ENCODE measurements at regions not wholly inside any gene's neighbourhood (a gene's known extent, or its start where the extent isn't known, plus 50 kb on each side); places are given as distances from the start of the nearest gene placed in this dataset.

DNA sequence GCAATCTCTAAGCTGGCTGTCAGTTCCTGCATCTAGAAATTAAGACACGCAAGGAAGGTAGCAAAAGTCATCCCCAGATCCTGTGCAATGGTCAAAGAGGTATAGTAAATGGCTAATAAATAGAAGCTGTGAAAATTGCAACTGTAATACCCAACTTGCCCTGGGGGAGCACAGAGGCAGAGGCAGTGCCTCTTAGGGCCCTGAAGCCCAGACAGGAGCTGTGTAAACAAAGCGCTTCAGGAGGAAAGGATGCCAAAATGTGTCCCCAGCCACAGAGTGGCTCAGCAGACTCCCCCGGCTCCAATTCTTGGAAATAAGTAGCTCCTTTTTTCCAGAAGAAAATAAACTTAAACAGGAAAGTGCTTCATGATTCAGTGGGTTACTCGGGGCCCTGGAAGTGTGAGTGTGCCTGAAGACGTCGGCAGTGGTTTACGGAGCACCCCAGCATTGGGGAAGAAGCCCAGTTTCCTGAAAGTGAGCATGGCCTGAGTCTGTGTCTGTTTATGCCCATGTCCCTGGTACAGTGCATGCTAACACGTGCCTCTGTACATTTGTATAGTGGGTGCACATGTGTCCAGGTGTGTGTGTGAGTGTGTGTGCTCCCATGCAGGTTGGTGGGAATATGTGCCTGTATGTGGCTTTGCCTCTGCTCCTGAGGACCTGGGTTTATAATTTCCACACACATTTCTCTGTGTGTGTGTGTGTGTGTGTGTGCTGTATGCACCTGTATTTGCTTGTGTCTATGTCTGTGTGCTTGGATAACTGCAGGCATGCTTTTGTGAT lies 246.7 kb downstream of the MAFB start:
- no peak for DNase-seq

DNA sequence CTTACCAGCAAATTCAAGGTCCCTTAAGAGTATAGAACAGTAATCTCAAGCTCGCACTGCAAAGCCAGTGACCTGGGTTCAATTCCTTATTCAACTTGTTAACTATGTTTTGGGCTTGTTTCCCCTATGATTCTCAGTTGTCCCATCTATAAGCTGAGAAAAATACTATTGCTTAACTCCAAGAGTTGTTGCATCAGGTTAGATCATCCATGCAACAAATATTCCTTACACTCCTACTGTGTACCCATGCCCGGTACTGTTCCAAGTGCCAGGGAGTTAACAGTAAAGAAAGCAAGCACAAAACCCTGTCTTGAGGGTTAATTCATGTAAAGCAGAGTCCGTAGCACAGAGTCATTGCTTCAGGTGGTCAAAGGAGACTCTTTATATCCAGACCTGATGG lies 247.3 kb downstream of the MAFB start:
- DNase-seq = no peak

DNA sequence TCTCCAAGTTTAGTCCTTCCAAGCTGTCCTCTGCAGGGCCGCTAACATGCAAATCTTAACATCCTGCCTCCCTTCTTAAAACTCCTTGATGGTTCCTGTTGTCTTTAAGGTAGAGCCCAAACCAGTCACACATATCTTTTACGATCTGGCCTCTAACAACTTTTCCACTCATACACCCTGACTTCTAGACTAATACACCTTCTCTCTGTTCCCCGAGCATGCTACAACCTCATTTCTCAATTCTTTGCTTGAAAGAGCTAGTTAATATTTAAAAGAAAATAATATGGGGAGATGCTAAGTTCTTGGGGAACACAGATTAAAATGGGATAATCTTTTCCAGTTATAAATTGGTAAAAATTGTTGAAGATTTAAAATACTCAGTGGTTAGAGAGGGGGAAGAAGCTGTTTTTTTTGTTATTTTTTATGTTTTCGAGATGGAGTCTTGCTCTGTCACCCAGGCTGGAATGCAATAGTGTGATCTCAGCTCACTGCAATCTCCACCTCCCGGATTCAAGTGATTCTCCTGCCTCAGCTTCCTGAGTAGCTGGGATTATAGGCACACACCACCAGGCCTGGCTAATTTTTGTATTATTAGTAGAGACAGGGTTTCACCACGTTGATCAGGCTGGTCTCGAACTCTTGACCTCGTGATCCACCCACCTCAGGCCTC lies 250.7 kb downstream of the MAFB start:
- no peak for DNase-seq

- no peak for DNase-seq
These were observed 253.0 kb downstream of the MAFB start for GRCh38 chr20:40436011-40436410.

DNA sequence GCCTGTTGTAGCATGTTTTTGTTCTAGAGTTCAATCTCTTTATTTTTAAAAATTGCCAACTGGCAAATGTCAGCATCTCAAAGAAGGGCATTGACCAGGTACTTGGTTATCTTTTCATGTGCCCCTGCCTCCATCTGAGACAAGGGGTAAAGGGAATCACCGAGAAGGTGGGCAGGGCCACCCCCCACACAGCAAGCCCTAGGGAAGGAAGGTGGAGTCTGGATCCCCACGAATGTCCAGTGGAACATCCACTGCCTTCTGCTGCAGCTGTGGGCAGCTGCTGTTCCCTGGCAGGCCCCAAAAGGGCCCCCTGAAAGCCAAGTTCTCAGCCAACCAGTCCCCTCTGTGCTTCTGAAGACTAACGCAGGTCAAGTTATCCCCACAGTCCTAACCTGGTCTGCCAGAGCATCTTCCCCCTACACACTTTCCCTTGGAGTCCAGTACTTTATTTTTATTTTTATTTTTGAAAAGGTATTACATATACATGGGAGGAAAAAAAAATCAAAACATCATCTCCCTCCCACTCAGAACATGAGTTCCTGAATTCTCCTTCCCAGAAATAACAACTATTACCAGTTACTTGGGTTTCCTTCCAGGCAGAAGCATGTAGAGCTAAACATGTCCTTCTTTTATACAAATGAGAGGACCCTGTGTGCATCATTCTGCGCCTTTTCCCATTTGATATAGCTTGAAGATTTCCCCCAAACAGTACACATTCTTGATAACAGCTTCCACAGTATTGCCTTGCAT lies 253.7 kb downstream of the MAFB start:
- DNase-seq = no peak

GRCh38 chr20:40434122-40434521 lies 254.9 kb downstream of the MAFB start:
- DNase-seq = no peak

DNA sequence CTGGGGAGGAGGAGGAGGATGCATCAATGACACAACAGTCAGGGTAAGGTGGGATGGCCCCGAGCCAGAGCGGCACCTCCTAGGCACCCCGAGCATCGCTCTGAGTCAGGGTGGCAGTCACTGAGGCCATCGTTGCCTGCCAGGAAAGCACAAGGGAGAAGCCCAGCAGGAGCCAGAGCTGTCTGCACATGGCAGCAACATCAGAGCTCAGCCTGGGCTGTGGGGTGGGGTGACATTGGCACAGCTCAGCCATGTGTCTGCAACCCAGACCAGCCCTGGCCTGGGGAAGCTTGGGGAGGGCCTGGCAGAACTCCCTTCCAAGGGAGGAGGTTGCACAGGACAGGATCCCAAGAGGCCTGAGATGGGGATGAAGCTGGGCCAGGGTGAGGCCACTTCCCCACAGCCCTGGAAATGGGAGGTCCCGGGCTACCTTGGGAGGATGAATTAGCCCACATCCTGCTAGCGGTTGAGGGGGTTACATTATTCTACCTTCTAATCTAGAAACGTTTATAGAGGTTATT lies 255.6 kb downstream of the MAFB start:
- no peak for DNase-seq

DNA sequence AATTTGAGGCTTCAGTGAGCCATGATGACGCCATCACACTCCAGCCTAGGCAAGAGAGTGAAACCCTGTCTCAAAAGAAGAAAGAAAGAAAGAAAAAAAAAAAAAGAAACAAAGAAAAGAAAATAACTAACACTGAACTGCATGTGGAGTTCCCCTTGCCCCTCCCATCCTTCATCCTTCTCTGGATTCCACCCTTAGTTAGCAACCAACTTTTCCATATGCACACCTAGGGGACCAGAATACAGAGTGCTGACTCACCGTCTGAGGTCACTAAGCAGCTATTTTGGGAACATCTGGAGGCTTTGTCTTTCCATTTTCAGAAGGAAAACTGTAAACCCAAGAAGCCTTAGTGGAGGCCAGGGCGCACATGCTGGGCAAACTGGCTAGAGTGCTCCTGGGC lies 257.4 kb downstream of the MAFB start:
- DNase-seq = no peak

GRCh38 chr20:40431112-40431511 lies 257.9 kb downstream of the MAFB start:
- no peak for DNase-seq

- no peak for DNase-seq
These were observed 262.0 kb downstream of the MAFB start for GRCh38 chr20:40427026-40427425.

GRCh38 chr20:40424695-40425094 lies 264.3 kb downstream of the MAFB start:
- no peak for DNase-seq

- no peak for DNase-seq
These were observed 266.4 kb downstream of the MAFB start for GRCh38 chr20:40422656-40423055.

- no peak for DNase-seq
These were observed 272.8 kb downstream of the MAFB start for GRCh38 chr20:40416274-40416673.

GRCh38 chr20:40414843-40415615 lies 274.0 kb downstream of the MAFB start:
- no peak for DNase-seq

DNA sequence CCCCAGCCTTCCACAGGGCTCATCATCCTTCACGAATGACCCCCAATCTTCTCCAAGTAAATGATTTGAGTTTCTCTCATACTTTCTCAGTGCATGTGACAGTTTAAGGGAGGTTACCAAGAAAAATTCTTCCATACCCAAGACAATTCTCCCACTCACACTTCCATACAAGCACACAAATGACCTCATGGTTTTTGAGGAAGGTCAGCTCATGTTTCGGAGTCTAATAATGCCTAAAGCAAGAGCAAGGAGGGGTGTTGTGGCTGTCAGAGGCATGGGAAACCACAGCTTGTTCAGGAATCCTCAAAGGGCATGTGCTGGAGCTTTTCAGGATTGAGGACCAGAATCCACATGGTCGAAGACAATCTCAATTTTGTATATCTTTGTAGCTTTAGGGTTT lies 279.0 kb downstream of the MAFB start:
- no peak for DNase-seq

GRCh38 chr20:40397467-40397866 lies 291.6 kb downstream of the MAFB start:
- no peak for DNase-seq

- DNase-seq = no peak
These were observed 295.6 kb downstream of the MAFB start for GRCh38 chr20:40393197-40394079.

DNA sequence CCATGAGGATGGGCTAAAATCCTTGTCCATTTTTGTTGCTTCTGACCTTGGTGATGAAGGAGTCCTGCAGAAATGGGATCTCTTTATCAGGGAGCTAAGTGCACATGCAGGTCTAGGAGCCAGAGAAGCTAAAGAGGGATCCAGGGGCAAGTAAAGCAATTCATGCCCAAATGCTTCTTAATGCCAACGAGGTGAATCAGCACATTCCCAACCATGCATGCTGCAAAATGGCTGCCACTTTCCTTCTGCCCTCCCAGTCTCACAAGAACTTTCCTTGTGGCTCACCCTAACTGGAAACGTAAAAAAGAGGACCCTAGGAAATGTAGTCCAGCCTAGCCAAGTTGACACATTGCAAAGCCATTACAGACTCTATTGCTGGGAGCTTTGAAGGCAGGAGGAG lies 298.4 kb downstream of the MAFB start:
- no peak for DNase-seq

DNA sequence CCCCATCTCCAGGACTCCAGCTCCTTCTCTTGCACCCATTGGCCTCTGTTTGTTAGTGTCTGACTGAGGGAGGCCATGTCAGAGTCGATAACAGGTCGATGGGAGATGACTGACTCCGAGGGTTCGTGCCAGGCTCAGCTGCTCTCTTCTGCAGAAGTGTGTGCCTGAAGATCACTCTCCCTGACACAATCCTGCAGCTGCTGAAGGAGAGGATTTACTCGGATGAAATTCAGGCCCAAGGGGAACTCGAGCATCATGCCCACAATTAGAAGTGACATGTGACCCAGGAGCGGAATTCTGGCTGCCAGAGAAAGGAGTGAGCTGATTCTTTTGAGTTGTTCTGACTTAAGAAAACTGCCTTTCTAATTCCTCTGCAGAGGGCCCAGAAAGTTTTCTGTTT lies 318.2 kb downstream of the MAFB start:
- no peak for DNase-seq

DNA sequence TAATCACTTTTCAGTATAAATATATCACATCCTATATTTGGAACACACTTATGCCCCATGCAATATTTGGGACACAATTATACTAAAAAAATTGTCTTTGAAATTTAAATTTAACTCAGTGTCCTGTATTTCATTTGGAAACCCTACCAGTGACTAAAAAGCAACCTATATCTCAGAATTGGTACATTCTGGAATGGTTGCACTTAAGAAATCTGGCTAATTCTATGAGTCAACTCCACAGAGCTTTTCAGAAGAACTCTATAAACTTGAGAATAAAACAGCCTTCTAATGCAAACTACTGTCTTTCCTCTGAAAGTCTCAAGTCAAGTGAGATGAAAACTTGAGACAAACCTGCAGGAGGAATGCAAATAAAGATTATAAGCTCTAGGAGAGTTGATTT lies 320.2 kb downstream of the MAFB start:
- no peak for DNase-seq

GRCh38 chr20:40361916-40362315 lies 327.1 kb downstream of the MAFB start:
- DNase-seq = no peak
